Stimulated activated naive B cell treated with anti-CD40 and anti-IgM and Interleukin-4, amounts not matched to agents 10 μg/mL and 1 μg/mL and 100 μg/mL, for 72 hours (primary cell): ENCODE measurements at regions not wholly inside any gene's neighbourhood (a gene's known extent, or its start where the extent isn't known, plus 50 kb on each side); places are given as distances from the start of the nearest gene placed in this dataset.
A peak's percentile ranks its signal among the peaks of the same experiment; 100 is the strongest.
"Not testable (repeated sequence)": the region's sequence is repeated elsewhere in the genome, so short reads cannot be mapped to it uniquely, and the experiment has no call there.

Experiments
- ATAC-seq, 2 donors: fragments of 150-1000 bp; cut with Tn5 transposase; replicated peaks; 2 replicates each; pipeline ENCODE4 v1.10.0; 2021; ENCODE audit warnings: moderate library complexity in 1 of 2
- DNase-seq: peaks from one replicate; pipeline ENCODE4 v3.0.0; 2021
- H3K27ac Mint-ChIP-seq: one replicate; pipeline ENCODE4 v1.8.0; 2022; ENCODE audit warnings: mild to moderate bottlenecking, mixed read lengths
- H3K27me3 Mint-ChIP-seq, 2 donors: one replicate each; pipeline ENCODE4 v1.8.0; 2022; ENCODE audit warnings: mixed read lengths in 2 of 2
- H3K36me3 Mint-ChIP-seq, 2 donors: one replicate each; pipeline ENCODE4 v1.8.0; 2022; ENCODE audit warnings: mixed read lengths in 2 of 2, mild to moderate bottlenecking in 1 of 2
- H3K4me1 Mint-ChIP-seq, 2 donors: one replicate each; pipeline ENCODE4 v1.8.0; 2022; ENCODE audit warnings: mixed read lengths in 2 of 2, mild to moderate bottlenecking in 1 of 2
- H3K4me3 Mint-ChIP-seq, 2 donors: one replicate each; pipeline ENCODE4 v1.8.0; 2022; ENCODE audit warnings: mild to moderate bottlenecking in 2 of 2, mixed read lengths in 2 of 2, moderate library complexity in 1 of 2
- H3K9me3 Mint-ChIP-seq, 2 donors: one replicate each; pipeline ENCODE4 v1.8.0; 2022; ENCODE audit warnings: mixed read lengths in 2 of 2, mild to moderate bottlenecking in 1 of 2

DNA sequence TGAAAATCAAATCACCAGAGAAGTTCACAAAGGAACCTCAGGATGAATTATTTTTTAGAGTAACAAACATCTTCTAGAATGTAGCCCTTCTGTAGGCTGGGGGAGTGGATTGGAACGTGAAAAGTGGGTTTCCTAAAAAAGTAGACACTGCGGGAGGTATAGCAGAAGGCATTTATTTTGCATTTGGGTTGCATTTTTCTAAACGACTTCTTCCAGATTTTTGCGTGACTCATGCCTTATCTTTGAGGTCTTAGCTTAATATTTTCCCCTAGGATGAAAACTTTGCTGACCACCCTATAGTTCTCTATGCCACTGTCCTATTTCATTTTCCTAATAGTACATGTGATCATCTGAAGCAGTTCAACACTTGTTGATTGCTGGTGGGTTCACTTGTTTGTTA lies 112.7 kb upstream of the JCAD start:
- H3K27me3 Mint-ChIP-seq: peaks cover 0 to 4% of the 10 kb centered on the region in 2 donors
- H3K27ac Mint-ChIP-seq: no peak overlapping the region
- no peaks in the 10 kb centered on the region for H3K9me3 Mint-ChIP-seq
- H3K36me3 Mint-ChIP-seq: no peaks in the 10 kb centered on the region
- ATAC-seq (no peak), DNase-seq (no peak)
- no peak overlapping the region for H3K4me3 Mint-ChIP-seq
- H3K4me1 Mint-ChIP-seq: peaks cover 0 to 3% of the 10 kb centered on the region in 2 donors

DNA sequence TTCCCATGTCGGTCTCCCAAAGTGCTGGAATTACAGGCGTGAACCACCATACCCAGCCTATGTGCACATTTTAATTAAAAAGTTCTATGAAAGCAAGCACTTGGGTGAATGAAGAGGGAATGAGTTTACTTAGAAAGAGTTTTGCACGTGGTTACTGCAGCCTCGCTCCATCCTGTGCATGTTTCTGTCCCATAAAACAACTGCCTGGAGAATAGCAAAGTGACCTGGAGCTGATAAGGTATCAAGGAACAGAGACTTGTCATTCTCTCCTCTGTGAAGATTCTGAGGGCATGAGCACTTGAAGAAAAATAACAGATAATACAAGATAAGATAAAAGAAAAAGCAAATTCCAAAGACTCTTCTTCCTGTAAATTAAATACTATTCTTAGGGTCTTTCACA lies 112.2 kb upstream of the JCAD start:
- no peak overlapping the region for H3K27ac Mint-ChIP-seq
- no peak for DNase-seq
- H3K9me3 Mint-ChIP-seq: no peaks in the 10 kb centered on the region
- no peak overlapping the region for H3K4me3 Mint-ChIP-seq
- H3K4me1 Mint-ChIP-seq: peaks cover 0 to 3% of the 10 kb centered on the region in 2 donors
- H3K27me3 Mint-ChIP-seq: peaks cover 0 to 6% of the 10 kb centered on the region in 2 donors
- ATAC-seq: no peak
- no peaks in the 10 kb centered on the region for H3K36me3 Mint-ChIP-seq

DNA sequence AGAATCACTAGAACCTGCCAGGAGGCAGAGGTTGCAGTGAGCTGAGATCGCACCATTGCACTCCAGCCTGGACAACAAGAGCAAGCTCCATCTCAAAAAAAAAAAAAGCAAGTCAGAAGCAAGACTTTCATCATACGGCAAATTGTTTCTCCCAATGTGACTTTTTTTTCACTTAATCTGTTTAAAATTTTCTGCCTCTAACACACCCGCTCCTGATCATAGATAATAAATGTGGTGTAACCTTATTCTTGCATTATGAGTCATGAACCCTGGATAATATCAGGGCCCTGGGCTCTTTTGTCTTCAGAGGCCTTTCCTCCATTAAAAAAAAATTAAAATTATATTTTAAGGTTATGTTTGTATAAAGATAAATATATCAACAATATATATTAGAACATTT lies 111.4 kb upstream of the JCAD start:
- DNase-seq (no peak), ATAC-seq (no peak)
- H3K36me3 Mint-ChIP-seq: no peaks in the 10 kb centered on the region
- H3K27ac Mint-ChIP-seq: no peak overlapping the region
- H3K4me3 Mint-ChIP-seq: no peak overlapping the region
- H3K4me1 Mint-ChIP-seq: peaks cover 0 to 3% of the 10 kb centered on the region in 2 donors
- no peaks in the 10 kb centered on the region for H3K9me3 Mint-ChIP-seq
- H3K27me3 Mint-ChIP-seq: peaks cover 0 to 8% of the 10 kb centered on the region in 2 donors

DNA sequence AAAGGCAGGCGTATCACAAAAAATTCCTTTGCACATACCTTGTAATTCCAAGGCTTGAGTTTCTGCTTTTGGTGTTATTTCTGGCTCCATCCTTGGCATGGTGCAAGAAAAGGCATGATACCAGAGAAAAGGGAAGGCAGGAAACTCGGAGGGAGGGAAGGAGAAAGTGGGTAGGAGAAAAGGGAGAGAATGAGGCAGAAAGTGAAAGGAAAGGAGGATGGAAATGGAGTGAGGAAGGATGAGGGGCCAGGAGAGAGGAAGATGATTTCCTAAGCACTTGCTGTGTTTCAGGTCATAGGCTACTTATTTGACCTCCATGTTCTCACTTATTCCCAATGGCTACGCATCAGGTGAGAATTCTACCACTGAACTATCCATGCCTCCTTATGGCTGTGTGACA lies 110.8 kb upstream of the JCAD start:
- Mint-ChIP-seq H3K4me3 (no peak overlapping the region), H3K36me3 (no peaks in the 10 kb centered on the region)
- ATAC-seq: no peak

GRCh38 chr10:30169342-30169741 lies 110.0 kb upstream of the JCAD start:
- Mint-ChIP-seq H3K27ac (no peak overlapping the region), H3K4me1 (peaks cover 0 to 3% of the 10 kb centered on the region in 2 donors)

More for the DNA sequence above, 110.8 kb upstream of the JCAD start:
- DNase-seq: no peak
- H3K27ac Mint-ChIP-seq: no peak overlapping the region
- H3K27me3 Mint-ChIP-seq: peaks cover 6 to 14% of the 10 kb centered on the region in 2 donors
- peaks cover 0 to 3% of the 10 kb centered on the region in 2 donors for H3K4me1 Mint-ChIP-seq
- H3K9me3 Mint-ChIP-seq: no peaks in the 10 kb centered on the region

GRCh38 chr10:30166929-30167328 lies 107.5 kb upstream of the JCAD start:
- H3K27me3 Mint-ChIP-seq: peaks cover 16 to 22% of the 10 kb centered on the region in 2 donors
- no peaks in the 10 kb centered on the region for H3K36me3 Mint-ChIP-seq
- H3K9me3 Mint-ChIP-seq: no peaks in the 10 kb centered on the region
- ATAC-seq: no peak
- no peaks in the 10 kb centered on the region for H3K4me1 Mint-ChIP-seq
- no peak overlapping the region for H3K4me3 Mint-ChIP-seq
- DNase-seq: no peak
- H3K27ac Mint-ChIP-seq: no peak overlapping the region

More at GRCh38 chr10:30169342-30169741, 110.0 kb upstream of the JCAD start:
- DNase-seq (no peak), ATAC-seq (no peak)
- Mint-ChIP-seq H3K27me3 (peaks cover 14 to 15% of the 10 kb centered on the region in 2 donors), H3K36me3 (no peaks in the 10 kb centered on the region), H3K4me3 (no peak overlapping the region), H3K9me3 (no peaks in the 10 kb centered on the region)

GRCh38 chr10:30163410-30163809 lies 104.0 kb upstream of the JCAD start:
- not testable (repeated sequence) for ATAC-seq, H3K4me1 Mint-ChIP-seq, H3K9me3 Mint-ChIP-seq, DNase-seq, H3K27ac Mint-ChIP-seq, H3K36me3 Mint-ChIP-seq
- Mint-ChIP-seq H3K27me3 (peaks cover 16 to 28% of the 10 kb centered on the region in 2 donors), H3K4me3 (peak overlapping the region; percentile 61 to 69)

GRCh38 chr10:30162796-30163195 lies 103.4 kb upstream of the JCAD start:
- H3K36me3 Mint-ChIP-seq, ATAC-seq, H3K4me1 Mint-ChIP-seq, H3K4me3 Mint-ChIP-seq, H3K9me3 Mint-ChIP-seq, DNase-seq, H3K27ac Mint-ChIP-seq: not testable (repeated sequence)
- peaks cover 16 to 28% of the 10 kb centered on the region in 2 donors for H3K27me3 Mint-ChIP-seq

GRCh38 chr10:30160271-30160982 lies 101.0 kb upstream of the JCAD start:
- Mint-ChIP-seq H3K4me3 (no peak overlapping the region), H3K27ac (no peak overlapping the region), H3K4me1 (no peaks in the 10 kb centered on the region), H3K27me3 (peaks cover 12 to 20% of the 10 kb centered on the region in 2 donors), H3K9me3 (peaks cover 0 to 2% of the 10 kb centered on the region in 2 donors), H3K36me3 (no peaks in the 10 kb centered on the region)
- ATAC-seq: no peak
- DNase-seq: no peak

GRCh38 chr10:30159614-30160013 lies 100.2 kb upstream of the JCAD start:
- not testable (repeated sequence) for H3K4me1 Mint-ChIP-seq, H3K27ac Mint-ChIP-seq, H3K36me3 Mint-ChIP-seq, ATAC-seq, DNase-seq, H3K9me3 Mint-ChIP-seq, H3K4me3 Mint-ChIP-seq
- H3K27me3 Mint-ChIP-seq: peaks cover 4 to 14% of the 10 kb centered on the region in 2 donors

GRCh38 chr10:30158325-30158960 lies 99.1 kb upstream of the JCAD start:
- Mint-ChIP-seq H3K36me3 (no peaks in the 10 kb centered on the region), H3K27me3 (peaks cover 0 to 18% of the 10 kb centered on the region in 2 donors), H3K4me1 (no peaks in the 10 kb centered on the region), H3K27ac (no peak overlapping the region), H3K4me3 (no peak overlapping the region), H3K9me3 (peaks cover 0 to 12% of the 10 kb centered on the region in 2 donors)
- ATAC-seq (no peak), DNase-seq (no peak)

GRCh38 chr10:30155401-30155800 lies 96.0 kb upstream of the JCAD start:
- Mint-ChIP-seq H3K4me1 (no peaks in the 10 kb centered on the region), H3K4me3 (no peak overlapping the region), H3K27me3 (peaks cover 0 to 19% of the 10 kb centered on the region in 2 donors), H3K9me3 (peaks cover 0 to 12% of the 10 kb centered on the region in 2 donors), H3K27ac (no peak overlapping the region), H3K36me3 (no peaks in the 10 kb centered on the region)
- DNase-seq (no peak), ATAC-seq (no peak)

- no peak for DNase-seq
- peaks cover 0 to 10% of the 10 kb centered on the region in 2 donors for H3K9me3 Mint-ChIP-seq
- no peak overlapping the region for H3K4me3 Mint-ChIP-seq
- peaks cover 0 to 19% of the 10 kb centered on the region in 2 donors for H3K27me3 Mint-ChIP-seq
- ATAC-seq: no peak
- no peak overlapping the region for H3K27ac Mint-ChIP-seq
- no peaks in the 10 kb centered on the region for H3K36me3 Mint-ChIP-seq
- no peaks in the 10 kb centered on the region for H3K4me1 Mint-ChIP-seq
Measured at GRCh38 chr10:30154561-30154960, 95.2 kb upstream of the JCAD start.

- Mint-ChIP-seq H3K9me3 (peaks cover 0 to 10% of the 10 kb centered on the region in 2 donors), H3K36me3 (no peaks in the 10 kb centered on the region), H3K4me3 (no peak overlapping the region), H3K27me3 (peaks cover 0 to 18% of the 10 kb centered on the region in 2 donors), H3K27ac (no peak overlapping the region), H3K4me1 (no peaks in the 10 kb centered on the region)
- DNase-seq (no peak), ATAC-seq (no peak)
Measured at GRCh38 chr10:30154126-30154525, 94.7 kb upstream of the JCAD start.
